HepG2 (cell line): ENCODE measurements at regions not wholly inside any gene's neighbourhood (a gene's known extent, or its start where the extent isn't known, plus 50 kb on each side); places are given as distances from the start of the nearest gene placed in this dataset.

ENCODE experiments used
- BRF2 ChIP-seq: sonication (generic); formaldehyde crosslinking; IDR thresholded peaks from 2 replicates; pipeline ENCODE4 v1.8.1; 2022; ENCODE audit warnings: mild to moderate bottlenecking, missing genetic modification reagents
- ZBTB40 ChIP-seq, 2 experiments: fragments of 450-650 bp in 1 of 2; sonication (generic) in 1 of 2; formaldehyde crosslinking in 1 of 2; IDR thresholded peaks; 2 replicates each; pipeline versions ENCODE4 v1.6.1 to v1.8.0; 2016 to 2022; ENCODE audit warnings: antibody characterized with exemption in 1 of 2, mild to moderate bottlenecking in 1 of 2, missing genetic modification reagents in 1 of 2

- no peak for TF ChIP-seq ZBTB40 (IDR thresholded peaks at IDR 0.05)
- no peak for TF ChIP-seq ZBTB40 (CRISPR knock-in tag; IDR thresholded peaks at IDR 0.05)
- no peak for TF ChIP-seq BRF2 (CRISPR knock-in tag)
These were observed 68.6 kb upstream of the SPOPL start (continued) for GRCh38 chr2:138432971-138433370.
